Astrocyte of the cerebellum (primary cell): ENCODE measurements at regions not wholly inside any gene's neighbourhood (a gene's known extent, or its start where the extent isn't known, plus 50 kb on each side); places are given as distances from the start of the nearest gene placed in this dataset.

Source experiments
- DNase-seq: peaks from one replicate; pipeline ENCODE4 v3.0.0-alpha.2; 2011; ENCODE audit warnings: low read depth
- H3K4me3 ChIP-seq: 2 replicates; pipeline ENCODE4 v1.5.1; 2011; ENCODE audit warnings: mild to moderate bottlenecking, low read depth, low read length, moderate library complexity
- in situ Hi-C: cut with HindIII; loops from 2 replicates; pipeline ENCODE4 v1.10.0; 2017; ENCODE audit warnings: low sequenced_read_pairs
- TF ChIP-seq, protein P1 (sequence below): IDR thresholded peaks from 2 replicates; pipeline ENCODE4 v1.5.1; 2012; ENCODE audit warnings: low read length, low read depth, moderate library complexity, mild to moderate bottlenecking; ENCODE audit errors: missing control alignments

DNA sequence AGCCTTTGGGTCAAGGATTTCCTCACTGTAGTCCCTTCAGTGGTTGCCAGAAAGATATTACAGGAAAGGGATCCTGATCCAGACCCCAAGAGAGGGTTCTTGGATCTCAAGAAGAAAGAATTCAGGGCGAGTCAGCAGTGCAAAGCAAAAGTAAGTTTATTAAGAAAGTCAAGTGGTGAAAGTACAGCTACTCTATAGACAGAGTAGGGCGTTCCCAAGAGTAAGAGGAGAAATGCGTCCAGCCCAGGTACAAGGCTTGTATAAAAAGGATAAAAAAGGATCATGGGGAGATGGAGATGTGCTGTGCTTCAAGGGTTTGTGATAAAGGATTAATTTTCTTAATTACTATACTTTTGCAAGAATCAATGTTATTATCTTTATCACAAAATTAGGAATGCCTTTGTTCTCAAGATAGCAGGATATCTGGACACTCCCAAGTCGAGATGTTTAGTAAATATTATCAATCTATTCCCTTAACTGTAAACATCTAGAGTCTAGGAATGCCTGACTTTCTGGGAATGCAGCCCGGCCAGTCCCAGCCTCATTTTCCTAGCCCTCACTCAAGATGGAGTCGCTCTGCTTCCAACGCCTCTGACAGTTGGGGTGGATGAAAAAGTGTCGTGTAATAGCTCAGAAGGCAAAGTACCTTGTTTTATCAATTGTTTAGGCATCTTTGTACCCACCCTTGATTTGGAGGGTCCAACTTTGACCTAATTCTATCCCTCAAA lies 360.7 kb downstream of the GPM6A start:
- TF ChIP-seq, protein P1, sequence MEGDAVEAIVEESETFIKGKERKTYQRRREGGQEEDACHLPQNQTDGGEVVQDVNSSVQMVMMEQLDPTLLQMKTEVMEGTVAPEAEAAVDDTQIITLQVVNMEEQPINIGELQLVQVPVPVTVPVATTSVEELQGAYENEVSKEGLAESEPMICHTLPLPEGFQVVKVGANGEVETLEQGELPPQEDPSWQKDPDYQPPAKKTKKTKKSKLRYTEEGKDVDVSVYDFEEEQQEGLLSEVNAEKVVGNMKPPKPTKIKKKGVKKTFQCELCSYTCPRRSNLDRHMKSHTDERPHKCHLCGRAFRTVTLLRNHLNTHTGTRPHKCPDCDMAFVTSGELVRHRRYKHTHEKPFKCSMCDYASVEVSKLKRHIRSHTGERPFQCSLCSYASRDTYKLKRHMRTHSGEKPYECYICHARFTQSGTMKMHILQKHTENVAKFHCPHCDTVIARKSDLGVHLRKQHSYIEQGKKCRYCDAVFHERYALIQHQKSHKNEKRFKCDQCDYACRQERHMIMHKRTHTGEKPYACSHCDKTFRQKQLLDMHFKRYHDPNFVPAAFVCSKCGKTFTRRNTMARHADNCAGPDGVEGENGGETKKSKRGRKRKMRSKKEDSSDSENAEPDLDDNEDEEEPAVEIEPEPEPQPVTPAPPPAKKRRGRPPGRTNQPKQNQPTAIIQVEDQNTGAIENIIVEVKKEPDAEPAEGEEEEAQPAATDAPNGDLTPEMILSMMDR, result no peak
- DNase-seq, result no peak
- in situ Hi-C loops, result no loop called here
- no peak overlapping the region for H3K4me3 ChIP-seq

GRCh38 chr4:175453456-175453855 lies 358.6 kb downstream of the GPM6A start:
- DNase-seq, result no peak
- in situ Hi-C loops, result no loop called here

DNA sequence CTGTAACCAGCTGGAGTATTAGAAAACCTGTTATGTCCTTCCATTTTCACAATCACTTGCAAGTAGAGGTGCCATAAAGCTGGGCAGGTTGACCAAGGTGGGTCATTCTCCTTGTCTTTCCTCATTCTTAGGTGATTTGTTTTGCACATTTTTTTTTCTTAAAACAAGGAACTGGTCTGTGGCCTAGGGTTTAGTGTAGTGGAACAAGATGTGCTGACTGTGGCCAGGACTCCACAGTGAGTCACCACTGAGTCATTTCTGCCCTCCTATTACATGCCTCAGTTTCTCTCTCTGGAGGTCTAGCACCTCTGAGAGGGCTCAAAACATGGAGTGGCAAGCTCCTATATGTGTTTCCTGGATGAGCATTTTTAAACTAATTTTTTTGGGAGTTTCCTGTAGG lies 355.9 kb downstream of the GPM6A start:
- no peak overlapping the region for H3K4me3 ChIP-seq
- no peak for DNase-seq
- TF ChIP-seq, protein P1, result no peak
- in situ Hi-C loops, result no loop called here

More at GRCh38 chr4:175453456-175453855, 358.6 kb downstream of the GPM6A start:
- TF ChIP-seq, protein P1, result no peak
- no peak overlapping the region for H3K4me3 ChIP-seq

DNA sequence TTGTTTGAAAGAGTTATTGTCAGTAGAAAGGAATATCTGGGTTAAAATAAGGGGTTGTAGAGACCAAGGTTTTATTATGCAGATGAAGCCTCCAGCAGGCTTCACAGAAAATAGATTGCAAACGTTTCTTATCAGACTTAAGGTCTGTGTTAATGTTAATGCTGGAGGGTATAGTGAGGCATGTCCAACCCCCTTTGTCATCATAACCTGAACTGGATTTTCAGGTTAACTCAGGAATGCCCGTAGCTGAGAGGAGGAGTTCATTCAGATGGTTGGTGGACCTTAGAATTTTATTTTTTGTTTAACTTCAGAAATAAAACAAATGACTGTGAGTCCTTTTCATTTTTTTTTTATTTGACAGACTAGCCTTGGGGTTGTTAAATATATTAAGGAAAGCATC lies 354.1 kb downstream of the GPM6A start:
- no peak overlapping the region for H3K4me3 ChIP-seq
- no peak for DNase-seq
- in situ Hi-C loops, result no loop called here
- TF ChIP-seq, protein P1, result no peak

- no peak for DNase-seq
- in situ Hi-C loops, result no loop called here
- TF ChIP-seq, protein P1, result no peak
- H3K4me3 ChIP-seq, result no peak overlapping the region
These were observed 352.5 kb downstream of the GPM6A start for GRCh38 chr4:175459571-175459970.

- TF ChIP-seq, protein P1, result no peak
- no peak overlapping the region for H3K4me3 ChIP-seq
- in situ Hi-C loops, result no loop called here
- DNase-seq, result no peak
These were observed 351.6 kb downstream of the GPM6A start for GRCh38 chr4:175460414-175460813.
